Type B pancreatic cell (in vitro differentiated cells): ENCODE measurements at regions not wholly inside any gene's neighbourhood (a gene's known extent, or its start where the extent isn't known, plus 50 kb on each side); places are given as distances from the start of the nearest gene placed in this dataset.

Experiments used
- DNase-seq: peaks from one replicate; pipeline ENCODE4 v3.0.0; 2021; ENCODE audit warnings: mixed read lengths; ENCODE audit not compliant: unreplicated experiment; ENCODE audit errors: extremely low spot score
- H3K27ac Mint-ChIP-seq: 2 replicates; pipeline ENCODE4 v1.8.0; 2021; ENCODE audit warnings: mild to moderate bottlenecking, mixed read lengths
- H3K27me3 Mint-ChIP-seq: 2 replicates; pipeline ENCODE4 v1.8.0; 2021; ENCODE audit warnings: mixed read lengths
- H3K36me3 Mint-ChIP-seq: 2 replicates; pipeline ENCODE4 v1.8.0; 2021; ENCODE audit warnings: mixed read lengths
- H3K4me1 Mint-ChIP-seq: one replicate; pipeline ENCODE4 v1.8.0; 2021; ENCODE audit warnings: mixed read lengths; ENCODE audit not compliant: unreplicated experiment
- H3K4me3 Mint-ChIP-seq: 2 replicates; pipeline ENCODE4 v1.8.0; 2021; ENCODE audit warnings: mild to moderate bottlenecking, mixed read lengths
- H3K9me3 Mint-ChIP-seq: 2 replicates; pipeline ENCODE4 v1.8.0; 2021; ENCODE audit warnings: mixed read lengths
- TF ChIP-seq, protein P1 (sequence below): fragments of 200-600 bp; sonication (generic); conservative IDR thresholded peaks from 2 replicates; pipeline ENCODE4 v1.5.0; 2021; ENCODE audit warnings: antibody characterized with exemption, mild to moderate bottlenecking

DNA sequence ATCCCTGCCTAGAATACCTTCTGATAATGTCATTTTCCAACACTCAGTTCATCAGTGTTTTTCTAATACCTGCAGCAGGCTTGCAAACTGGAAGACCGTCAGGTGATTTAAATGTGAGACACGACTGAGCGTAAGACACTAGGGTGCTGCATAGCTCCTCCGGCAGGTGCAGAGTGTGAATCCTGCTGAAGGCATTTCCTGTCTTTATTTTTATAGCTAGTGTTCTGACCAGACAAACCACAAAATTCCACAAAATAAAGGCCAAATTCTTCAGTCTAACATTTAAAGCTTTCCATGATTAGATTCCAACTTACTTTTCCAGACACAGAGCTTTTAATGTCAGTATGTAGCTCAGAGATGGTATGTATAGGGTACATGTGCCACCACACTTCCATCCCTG is 70.7 kb downstream of the BBS10 start:
- DNase-seq, result no peak
- no peak overlapping the region for H3K27ac Mint-ChIP-seq
- no peaks in the 10 kb centered on the region for H3K9me3 Mint-ChIP-seq
- H3K27me3 Mint-ChIP-seq, result peaks cover 3% of the 10 kb centered on the region
- TF ChIP-seq, protein P1, sequence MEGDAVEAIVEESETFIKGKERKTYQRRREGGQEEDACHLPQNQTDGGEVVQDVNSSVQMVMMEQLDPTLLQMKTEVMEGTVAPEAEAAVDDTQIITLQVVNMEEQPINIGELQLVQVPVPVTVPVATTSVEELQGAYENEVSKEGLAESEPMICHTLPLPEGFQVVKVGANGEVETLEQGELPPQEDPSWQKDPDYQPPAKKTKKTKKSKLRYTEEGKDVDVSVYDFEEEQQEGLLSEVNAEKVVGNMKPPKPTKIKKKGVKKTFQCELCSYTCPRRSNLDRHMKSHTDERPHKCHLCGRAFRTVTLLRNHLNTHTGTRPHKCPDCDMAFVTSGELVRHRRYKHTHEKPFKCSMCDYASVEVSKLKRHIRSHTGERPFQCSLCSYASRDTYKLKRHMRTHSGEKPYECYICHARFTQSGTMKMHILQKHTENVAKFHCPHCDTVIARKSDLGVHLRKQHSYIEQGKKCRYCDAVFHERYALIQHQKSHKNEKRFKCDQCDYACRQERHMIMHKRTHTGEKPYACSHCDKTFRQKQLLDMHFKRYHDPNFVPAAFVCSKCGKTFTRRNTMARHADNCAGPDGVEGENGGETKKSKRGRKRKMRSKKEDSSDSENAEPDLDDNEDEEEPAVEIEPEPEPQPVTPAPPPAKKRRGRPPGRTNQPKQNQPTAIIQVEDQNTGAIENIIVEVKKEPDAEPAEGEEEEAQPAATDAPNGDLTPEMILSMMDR, result no peak
- no peak overlapping the region for H3K4me3 Mint-ChIP-seq
- H3K36me3 Mint-ChIP-seq, result no peaks in the 10 kb centered on the region
- peaks cover under 1% of the 10 kb centered on the region for H3K4me1 Mint-ChIP-seq

DNA sequence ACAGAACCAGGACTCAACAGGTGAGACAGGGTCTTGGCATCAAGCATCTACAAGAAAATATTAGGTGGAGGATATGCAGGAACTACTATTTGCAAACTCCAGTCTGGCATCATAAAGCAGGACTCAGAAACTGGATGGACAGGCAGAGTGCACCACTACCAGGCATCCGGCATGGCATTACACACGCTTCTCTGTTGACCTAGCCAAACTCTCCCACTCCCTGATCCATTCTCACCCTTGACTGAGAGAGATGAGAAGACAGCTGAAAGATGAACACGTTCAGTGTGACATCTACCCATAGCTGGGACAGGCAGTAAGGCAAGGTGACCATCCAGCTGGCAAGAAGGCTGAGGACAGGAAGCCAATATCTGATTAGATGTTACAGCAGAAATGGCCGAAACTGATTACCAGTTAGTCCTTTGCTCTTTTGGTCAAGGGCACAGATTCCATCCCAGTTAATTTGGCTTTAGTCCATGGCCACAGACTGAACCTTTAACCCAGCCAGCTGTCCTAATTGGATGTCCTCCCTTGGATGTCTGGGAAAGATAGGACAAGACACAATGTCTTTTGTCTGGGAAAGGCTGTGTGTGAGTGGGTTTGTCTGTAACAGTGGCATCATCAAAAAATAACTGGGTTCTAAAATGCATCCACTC is 71.6 kb downstream of the BBS10 start:
- Mint-ChIP-seq H3K9me3 (no peaks in the 10 kb centered on the region), H3K27ac (no peak overlapping the region), H3K27me3 (peaks cover 3% of the 10 kb centered on the region), H3K4me1 (peaks cover 9% of the 10 kb centered on the region), H3K36me3 (no peaks in the 10 kb centered on the region), H3K4me3 (no peak overlapping the region)
- no peak for DNase-seq
- TF ChIP-seq, protein P1, result no peak

DNA sequence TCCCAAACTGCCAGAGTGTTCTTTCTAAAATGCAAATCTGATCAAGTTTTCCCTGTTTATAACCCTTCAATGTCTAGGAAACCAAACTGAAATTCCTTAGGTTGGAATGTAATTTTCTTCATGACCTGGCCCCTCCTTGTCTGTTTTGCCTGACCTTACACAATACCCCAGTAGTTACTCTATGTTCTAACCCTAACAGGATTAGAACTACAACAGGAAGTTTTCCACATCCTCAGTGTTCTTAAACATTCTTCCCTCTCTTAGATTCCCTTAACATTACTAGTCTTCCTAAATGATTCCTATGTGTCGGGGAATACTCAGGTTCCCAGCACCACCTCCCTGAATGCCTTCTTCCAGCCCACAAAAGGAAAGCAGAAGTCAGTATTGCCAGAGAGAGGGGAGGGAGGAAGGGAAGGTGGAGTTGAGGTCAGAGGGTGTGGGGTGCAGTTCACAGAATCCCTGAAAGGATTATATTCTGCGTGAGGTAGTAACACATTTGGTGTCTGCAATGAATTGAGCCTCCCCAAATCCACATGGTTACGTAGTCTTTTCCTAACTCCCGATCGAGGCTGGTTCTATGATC is 72.6 kb downstream of the BBS10 start:
- Mint-ChIP-seq H3K4me1 (peaks cover 12% of the 10 kb centered on the region), H3K27ac (no peak overlapping the region)
- DNase-seq, result no peak

DNA sequence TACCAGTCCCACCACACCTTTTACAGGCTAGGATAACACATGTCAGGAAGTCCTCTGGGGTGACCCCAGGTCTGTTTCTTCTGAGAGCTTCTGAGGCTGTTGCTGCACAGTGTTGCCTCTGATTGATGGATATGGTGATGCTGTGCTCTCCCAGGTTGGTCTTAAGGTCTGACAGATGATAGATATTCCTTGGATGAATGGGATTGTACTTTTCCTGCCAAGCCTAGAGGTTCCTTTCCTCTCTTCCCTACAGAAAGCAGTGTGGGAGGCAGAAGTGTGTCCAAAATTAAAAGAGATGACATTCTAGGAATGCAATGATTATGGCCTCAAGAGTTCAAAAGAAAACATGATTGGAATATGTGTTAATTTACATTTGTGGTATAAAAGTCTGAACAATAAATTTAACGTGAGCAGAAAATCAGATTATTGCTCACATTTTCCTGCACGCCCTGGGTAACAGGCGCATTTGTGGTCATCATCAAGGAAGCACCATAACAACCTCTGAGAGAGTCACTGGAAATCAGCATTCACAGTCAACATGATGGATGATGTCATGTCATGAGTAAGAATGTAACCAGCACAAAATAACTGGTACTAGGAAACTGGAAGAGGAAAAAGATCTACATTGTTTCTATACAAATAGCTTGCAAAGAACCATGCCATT is 73.7 kb downstream of the BBS10 start:
- H3K4me3 Mint-ChIP-seq, result no peak overlapping the region
- TF ChIP-seq, protein P1, result no peak
- no peaks in the 10 kb centered on the region for H3K36me3 Mint-ChIP-seq
- no peak for DNase-seq
- H3K9me3 Mint-ChIP-seq, result no peaks in the 10 kb centered on the region
- no peak overlapping the region for H3K27ac Mint-ChIP-seq
- peaks cover 12% of the 10 kb centered on the region for H3K4me1 Mint-ChIP-seq
- H3K27me3 Mint-ChIP-seq, result peaks cover 3% of the 10 kb centered on the region

More for the DNA sequence above, 72.6 kb downstream of the BBS10 start:
- TF ChIP-seq, protein P1, result no peak
- Mint-ChIP-seq H3K9me3 (no peaks in the 10 kb centered on the region), H3K36me3 (no peaks in the 10 kb centered on the region), H3K27me3 (peaks cover 3% of the 10 kb centered on the region), H3K4me3 (no peak overlapping the region)

DNA sequence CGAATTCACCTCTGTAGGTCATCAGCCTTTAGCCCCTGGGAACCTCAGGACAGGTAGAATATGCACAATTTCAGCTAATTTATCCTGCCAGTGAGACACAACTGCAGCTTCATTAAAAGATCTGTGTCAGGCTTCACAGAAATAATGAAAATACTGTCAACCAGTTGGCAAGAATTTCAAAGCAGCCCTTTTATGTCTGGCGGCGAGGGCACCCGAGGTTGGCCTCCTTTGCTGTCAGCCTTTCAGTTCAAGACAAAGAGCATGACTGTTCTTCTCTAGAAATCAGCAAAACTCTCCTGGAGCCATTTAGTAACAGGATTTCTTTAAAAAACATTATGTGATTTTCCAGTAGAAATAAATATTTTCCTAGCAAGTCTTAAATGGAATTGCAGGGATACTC is 75.9 kb downstream of the BBS10 start:
- no peak for DNase-seq
- no peaks in the 10 kb centered on the region for H3K27me3 Mint-ChIP-seq
- no peak overlapping the region for H3K4me3 Mint-ChIP-seq
- H3K9me3 Mint-ChIP-seq, result no peaks in the 10 kb centered on the region
- no peak overlapping the region for H3K27ac Mint-ChIP-seq
- peaks cover 12% of the 10 kb centered on the region for H3K4me1 Mint-ChIP-seq
- TF ChIP-seq, protein P1, result no peak
- no peaks in the 10 kb centered on the region for H3K36me3 Mint-ChIP-seq
